ENCODE measurements at regions not wholly inside any gene's neighbourhood (a gene's known extent, or its start where the extent isn't known, plus 50 kb on each side); places are given as distances from the start of the nearest gene placed in this dataset.
"Not testable (repeated sequence)": the region's sequence is repeated elsewhere in the genome, so short reads cannot be mapped to it uniquely, and the experiment has no call there.

DNA sequence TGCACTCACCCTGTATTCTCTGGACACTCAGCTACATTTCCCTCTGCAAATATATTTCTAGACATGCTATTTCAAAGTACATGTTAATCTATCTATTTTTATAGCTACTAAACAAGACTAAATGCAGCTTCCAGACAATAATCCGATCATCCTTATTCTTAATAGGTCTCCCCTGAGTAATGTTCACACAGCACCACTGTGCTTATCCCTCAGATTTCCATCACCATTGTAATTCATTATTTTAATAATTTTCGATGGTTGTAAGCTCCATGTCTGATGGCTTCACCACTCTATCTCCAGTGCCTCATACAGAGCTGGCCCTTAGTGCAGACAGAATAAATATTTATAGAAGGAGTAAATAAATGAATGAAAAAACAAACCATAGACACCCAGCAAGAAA lies 117.5 kb downstream of the ANXA2 start:
- no peak overlapping the region for H3K4me3 ChIP-seq (replicated peaks; ENCODE audit: low read depth, low read length)
- TF ChIP-seq, protein P1, sequence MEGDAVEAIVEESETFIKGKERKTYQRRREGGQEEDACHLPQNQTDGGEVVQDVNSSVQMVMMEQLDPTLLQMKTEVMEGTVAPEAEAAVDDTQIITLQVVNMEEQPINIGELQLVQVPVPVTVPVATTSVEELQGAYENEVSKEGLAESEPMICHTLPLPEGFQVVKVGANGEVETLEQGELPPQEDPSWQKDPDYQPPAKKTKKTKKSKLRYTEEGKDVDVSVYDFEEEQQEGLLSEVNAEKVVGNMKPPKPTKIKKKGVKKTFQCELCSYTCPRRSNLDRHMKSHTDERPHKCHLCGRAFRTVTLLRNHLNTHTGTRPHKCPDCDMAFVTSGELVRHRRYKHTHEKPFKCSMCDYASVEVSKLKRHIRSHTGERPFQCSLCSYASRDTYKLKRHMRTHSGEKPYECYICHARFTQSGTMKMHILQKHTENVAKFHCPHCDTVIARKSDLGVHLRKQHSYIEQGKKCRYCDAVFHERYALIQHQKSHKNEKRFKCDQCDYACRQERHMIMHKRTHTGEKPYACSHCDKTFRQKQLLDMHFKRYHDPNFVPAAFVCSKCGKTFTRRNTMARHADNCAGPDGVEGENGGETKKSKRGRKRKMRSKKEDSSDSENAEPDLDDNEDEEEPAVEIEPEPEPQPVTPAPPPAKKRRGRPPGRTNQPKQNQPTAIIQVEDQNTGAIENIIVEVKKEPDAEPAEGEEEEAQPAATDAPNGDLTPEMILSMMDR (IDR thresholded peaks at IDR 0.05; ENCODE audit: low read length, missing control alignments), result no peak
- no peak for DNase-seq (ENCODE audit: low read depth)

DNA sequence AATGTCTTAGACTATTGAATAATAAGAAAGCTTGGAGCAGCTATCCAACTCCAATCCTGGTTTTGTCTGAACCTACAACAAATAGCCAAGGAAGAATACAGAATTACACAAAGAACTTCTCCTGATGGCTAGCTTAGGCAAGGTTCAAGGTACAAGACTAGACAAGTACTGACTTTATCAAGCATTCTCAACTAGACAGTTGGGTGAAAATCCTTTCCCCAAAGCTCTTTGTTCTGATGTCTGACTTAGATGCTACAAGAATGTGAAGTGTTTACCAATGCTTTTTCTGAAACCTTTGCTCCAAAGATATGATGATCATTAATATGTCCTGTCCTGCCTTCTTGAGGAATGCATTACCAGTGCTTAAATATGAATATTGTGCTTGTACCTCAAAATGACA lies 113.8 kb downstream of the ANXA2 start:
- no peak for DNase-seq (ENCODE audit: low read depth)
- TF ChIP-seq, protein P1 (IDR thresholded peaks at IDR 0.05; ENCODE audit: low read length, missing control alignments), result no peak

DNA sequence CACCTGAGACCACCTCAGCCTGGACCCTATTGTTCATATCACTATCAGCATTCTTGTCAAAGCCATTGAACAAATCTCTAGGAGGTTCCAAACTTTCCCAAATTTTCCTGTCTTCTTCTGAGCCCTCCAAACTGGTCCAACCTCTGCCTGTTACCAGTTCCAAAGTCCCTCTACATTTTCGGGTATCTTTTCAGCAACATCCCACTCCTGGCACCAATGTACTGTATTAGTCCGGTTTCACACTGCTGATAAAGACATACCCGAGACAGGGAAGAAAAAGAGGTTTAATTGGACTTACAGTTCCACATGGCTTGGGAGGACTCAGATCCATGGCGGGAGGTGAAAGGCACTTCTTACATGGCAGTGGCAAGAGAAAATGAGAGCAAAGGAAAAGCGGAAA lies 101.9 kb downstream of the ANXA2 start:
- not testable (repeated sequence) for H3K4me3 ChIP-seq (replicated peaks; ENCODE audit: low read depth, low read length); DNase-seq (ENCODE audit: low read depth)

More for the DNA sequence above, 113.8 kb downstream of the ANXA2 start:
- H3K4me3 ChIP-seq (replicated peaks; ENCODE audit: low read depth, low read length), result no peak overlapping the region

DNA sequence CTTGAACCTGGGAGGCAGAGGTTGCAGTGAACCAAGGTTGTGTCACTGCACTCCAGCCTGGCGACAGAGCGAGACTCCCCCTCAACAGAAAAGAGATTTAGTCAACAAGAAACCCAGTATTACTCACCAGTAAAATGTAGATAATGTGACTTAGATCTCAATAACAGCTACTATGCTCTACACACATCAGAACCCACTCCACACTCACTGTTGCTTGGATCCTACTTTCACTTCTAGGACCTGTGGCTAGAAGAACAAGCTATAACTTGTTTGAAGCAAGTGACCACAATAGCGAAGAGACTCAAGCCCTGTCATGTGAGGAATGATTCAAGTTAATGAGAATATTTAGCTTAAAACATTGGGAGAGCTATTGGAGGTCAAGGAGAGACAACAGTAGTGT lies 100.7 kb downstream of the ANXA2 start:
- H3K4me3 ChIP-seq (replicated peaks; ENCODE audit: low read depth, low read length), result no peak overlapping the region
- no peak for DNase-seq (ENCODE audit: low read depth)
- TF ChIP-seq, protein P1 (IDR thresholded peaks at IDR 0.05; ENCODE audit: low read length, missing control alignments), result no peak

All from fibroblast of pulmonary artery (primary cell).